GM19455 (cell line): ENCODE measurements at regions not wholly inside any gene's neighbourhood (a gene's known extent, or its start where the extent isn't known, plus 50 kb on each side); places are given as distances from the start of the nearest gene placed in this dataset.

Experiments used
- ATAC-seq: cut with Tn5 transposase; IDR thresholded peaks from one replicate; pipeline ENCODE4 v1.9.1; 2021; ENCODE audit not compliant: unreplicated experiment

DNA sequence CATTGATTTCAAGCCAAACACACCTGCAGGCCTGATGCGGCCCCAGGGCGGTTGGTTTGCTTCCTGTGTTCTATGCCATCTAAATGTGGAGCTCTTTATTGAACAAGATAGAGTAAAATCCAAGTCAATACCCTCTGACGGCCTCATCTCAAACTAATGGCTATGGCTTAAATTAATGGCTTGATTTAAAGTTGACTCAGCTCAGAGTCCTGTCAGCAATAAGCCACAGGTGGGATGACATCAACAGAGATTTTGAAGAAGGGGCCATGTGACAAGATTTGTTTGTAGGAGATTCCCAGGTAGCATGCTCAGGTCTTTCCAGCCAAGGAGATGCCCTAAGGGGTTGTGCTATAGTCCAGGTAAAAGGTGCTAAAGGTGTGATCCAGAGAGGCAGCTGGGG, 66.7 kb upstream of the ZNF32 start:
- no peak for ATAC-seq

DNA sequence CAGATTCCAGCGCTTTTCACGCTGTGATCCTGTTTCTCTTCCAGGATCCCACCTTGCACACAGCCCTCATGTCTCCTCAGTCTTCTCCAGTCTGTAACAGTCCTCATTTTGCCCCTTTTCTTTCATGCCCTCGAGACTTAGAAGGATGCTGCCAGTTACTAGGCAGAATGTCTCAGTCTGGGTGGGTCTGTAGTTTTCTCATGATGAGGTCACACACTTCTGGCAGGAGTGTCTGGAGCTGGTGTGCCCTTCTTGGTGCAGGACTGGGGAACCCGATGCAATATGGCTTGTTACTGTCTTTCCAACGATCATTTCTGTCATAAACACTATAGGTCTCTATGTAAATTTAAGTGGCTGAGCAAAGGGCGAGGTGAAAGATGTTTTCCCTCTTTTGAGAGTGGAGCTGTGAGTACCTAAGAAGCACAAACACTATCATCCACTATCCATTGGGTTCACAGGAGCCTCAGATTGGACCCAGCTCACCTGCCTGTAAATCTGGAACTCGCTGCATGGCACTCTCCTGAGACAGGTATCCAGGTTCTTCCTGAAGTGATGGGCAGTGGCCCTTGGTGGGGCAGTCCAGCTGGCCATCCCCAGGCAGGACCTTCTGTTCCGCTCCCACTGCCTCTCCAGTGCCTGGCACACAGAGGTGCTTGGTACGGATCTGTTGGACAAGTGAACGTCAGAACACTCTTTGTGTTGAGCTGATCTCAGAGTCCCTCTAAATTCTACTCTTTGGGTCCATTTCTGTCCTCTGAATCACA, 64.3 kb upstream of the ZNF32 start:
- no peak for ATAC-seq

DNA sequence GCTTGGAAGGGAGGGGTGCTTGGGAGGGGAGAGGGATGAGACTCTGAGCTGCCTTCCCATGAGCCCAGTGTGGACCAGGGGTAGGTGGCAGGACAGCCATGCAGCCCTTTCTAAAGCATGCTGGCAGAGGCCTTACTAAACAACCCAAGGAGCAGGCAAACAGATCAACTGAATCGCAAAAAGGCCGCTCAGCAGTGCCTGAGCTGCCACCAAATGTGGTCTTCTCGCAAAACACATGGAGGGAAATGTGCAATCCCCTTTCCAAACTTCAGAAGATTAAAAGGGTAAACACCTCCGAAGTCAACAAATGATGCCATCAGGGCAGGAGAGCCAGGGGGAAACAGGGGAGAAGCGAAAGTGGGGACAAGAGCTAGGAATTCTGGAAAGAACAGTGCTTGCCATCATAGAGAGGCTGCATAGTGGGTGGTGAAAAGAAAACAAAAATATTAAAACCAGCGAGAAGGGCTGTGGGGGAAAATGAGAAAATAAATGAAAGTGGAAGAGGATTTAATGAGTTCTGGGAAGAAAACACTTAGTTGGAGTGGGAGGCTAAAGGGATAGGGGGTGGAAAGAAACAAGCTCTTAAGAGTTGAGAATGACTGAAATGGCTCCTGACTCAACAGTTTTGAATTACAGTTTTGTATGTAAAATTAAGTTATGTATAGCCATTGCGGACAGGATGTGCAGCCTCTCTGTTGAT, 62.2 kb upstream of the ZNF32 start:
- no peak for ATAC-seq

DNA sequence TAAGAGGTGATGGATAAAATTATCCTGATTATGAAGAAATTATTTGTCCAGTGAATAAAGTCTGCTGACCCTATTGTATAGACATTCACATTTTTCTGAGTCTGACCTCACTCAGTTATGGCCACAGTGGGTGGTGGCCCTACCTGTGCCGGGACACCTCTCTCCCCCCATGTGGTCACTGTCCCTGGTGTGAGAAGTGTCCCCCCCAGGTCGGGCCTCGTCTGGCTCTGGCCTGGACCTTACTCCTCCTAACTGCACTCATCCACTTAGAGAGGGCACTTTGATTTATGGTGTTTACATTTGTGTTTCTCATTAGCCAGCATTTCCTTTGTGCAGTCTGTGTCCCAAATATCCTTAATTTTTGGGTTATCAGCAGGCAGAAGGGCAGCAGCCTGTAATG, 59.6 kb upstream of the ZNF32 start:
- no peak for ATAC-seq

DNA sequence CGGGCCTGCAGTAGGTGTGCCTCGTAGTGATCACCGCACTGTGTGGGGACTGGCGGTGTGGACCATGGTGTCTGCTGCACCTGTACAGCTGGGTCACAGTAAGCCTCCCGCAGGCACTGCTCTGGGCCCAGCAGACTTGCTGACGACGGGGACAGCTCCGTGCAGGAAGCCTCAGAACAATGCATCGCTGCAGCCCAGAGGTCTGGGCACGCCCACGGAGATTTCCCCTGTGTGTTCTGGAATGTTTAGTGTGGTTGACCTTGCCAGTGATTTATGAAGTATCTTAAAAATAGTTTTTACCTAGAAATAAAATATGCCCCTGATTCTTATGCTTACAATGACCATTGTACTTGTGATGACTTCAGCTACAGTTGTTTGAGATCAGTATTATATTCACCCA, 59.1 kb upstream of the ZNF32 start:
- ATAC-seq: no peak

DNA sequence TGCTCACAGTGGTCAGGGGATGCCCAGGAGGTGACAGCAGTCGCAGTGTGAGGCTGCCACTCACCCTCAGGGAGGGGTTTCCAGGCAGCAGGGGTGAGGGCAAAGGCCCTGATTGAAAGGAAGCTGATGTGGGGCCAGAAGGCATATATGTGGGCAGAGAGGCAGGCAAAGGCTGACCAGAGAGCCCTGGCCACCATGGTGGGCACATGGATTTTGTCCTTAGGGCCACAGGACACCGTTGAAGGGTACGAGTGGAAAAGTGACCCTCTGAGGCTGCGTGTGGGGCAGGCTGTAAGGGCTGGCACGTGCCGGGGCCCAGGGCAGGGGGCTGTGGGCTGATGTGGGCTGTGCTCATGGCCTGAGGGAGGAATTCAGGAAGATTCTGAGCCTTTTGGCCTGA, 57.5 kb upstream of the ZNF32 start:
- no peak for ATAC-seq

DNA sequence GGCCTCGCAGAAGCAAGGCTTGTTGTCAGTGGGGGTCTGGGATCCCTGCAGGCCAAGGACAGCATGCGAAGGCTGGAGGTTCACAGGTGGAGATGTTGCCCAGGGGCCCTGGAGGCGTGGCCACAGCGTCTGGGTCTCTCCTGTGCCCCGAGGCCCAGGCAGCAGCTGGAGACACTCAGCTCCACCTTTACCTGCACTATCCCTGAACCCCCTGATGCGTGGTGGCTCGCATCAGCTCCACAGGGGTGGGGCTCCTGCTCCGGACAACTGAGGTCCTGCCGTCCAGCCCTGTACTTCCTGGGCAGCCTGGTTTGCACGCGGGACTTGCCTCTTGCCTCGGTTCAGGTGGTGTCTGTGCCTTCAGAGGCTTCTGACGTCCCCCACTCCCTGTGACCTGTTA, 54.6 kb upstream of the ZNF32 start:
- no peak for ATAC-seq

DNA sequence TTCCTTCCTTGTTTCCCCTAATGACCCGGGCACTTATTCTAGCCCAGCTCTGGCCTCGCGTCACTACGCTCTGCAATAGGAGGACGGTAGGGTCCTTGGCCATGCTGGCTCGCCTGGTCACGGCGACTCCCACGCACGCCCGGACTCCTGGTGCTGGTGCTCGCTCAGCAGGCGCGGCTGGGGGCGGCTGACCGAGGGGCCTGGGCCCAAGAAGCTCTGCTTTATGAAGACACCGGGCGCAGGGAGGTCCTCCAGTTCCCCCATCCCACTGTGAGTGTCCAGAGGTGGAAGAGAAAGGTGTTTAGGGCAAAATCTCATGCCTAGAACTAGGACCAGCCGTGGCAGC, 54.2 kb upstream of the ZNF32 start:
- ATAC-seq: no peak

DNA sequence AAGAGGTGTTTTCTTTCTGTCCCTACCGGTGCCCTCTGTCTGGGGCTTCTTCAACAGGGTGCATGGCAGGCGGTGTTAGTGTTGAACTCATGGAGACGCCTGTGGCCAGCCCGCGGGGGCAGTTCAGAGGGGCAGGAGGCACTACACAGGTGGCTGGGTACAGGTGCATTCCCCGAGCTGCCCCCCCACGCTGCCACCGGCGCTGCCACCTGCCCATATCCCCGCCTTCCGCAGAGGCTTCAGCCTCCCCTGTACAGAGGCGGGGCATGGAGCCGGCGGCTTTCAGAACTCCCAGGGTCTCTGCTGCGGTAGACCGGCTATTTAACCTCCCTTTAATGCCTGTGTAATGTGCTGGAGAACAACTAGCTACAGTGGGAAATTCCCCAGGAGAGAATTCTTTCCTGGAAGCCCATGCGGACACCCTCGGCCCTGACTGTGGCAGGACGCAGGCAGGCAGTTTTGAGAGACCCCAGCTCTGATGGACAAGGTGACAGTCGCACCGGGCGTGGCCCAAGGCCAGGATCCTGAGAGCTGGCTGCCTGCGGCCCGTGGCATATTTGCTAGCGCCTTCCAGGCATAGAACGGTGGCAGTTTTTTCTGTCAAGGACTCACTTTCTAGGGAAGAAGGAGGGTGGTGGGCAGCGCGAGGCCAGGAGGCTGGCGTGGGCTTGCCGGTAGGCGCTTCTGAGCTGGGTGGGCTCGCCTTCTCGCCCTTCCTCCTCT, 53.7 kb upstream of the ZNF32 start:
- ATAC-seq: no peak

DNA sequence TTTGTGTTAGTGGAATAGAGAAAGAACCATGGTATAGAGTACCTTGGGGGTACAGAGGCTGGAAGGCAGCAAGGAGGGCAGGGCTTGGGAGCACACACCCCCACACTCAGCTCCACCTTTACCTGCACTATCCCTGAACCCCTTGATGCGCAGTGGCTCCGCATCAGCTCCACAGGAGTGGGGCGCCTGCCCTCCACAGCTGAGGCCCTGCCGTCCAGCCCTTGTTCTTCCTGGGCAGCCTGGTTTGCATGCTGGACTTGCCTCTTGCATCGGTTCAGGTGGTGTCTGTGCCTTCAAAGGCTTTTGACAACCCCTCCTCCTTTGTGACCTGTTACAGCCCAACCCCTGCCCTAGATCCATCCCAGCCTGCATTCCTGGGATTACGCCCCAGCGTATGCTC, 52.6 kb upstream of the ZNF32 start:
- ATAC-seq: no peak

DNA sequence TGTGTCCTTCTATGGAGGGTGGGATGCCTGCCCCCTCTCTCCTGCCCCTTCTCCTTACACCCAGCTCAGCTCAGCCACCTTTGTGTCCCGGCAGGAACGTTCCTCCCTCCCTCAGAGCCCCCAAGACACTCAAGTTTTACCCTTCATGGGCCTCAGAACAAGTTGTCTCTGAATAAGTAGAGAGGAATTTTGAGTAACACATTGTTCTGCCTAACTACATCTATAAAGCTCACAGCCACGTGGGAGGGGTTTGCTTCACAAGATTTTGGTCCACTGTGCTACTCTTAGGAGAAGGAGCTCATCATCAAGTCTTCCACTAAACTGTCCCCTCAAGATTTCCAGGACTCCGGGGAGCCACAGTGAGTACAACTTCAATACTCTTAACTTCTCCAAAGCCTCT, 51.6 kb upstream of the ZNF32 start:
- ATAC-seq: no peak

DNA sequence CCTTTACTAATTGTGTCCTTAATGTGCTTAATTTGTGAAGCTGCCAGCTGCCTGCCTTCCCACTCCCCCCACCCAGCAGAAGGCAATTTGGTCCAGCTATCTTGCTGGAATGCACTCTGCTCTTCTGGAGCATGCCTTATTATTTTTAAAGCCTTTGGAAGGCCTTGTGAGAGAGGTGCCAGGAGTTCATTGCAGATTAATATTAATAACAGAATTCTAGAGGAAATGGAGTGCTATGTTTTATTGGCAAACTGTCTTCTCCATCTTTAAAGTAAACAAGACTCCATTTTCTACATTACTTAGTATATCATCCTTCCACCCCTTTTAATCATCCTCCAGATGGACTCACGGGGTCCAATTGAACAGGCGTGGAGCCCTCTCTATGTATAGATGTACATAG, 50.8 kb upstream of the ZNF32 start:
- ATAC-seq: no peak
